SU-DHL-6 (cell line): ENCODE measurements at regions not wholly inside any gene's neighbourhood (a gene's known extent, or its start where the extent isn't known, plus 50 kb on each side); places are given as distances from the start of the nearest gene placed in this dataset.

Experiments used
- H2AFZ ChIP-seq: fragments of 200-600 bp; sonication (generic); 2 replicates; pipeline ENCODE4 v1.6.1; 2014; ENCODE audit warnings: low read depth, mild to moderate bottlenecking, moderate library complexity, mixed read lengths, antibody characterized with exemption, low read length; ENCODE audit not compliant: severe bottlenecking
- H3F3A ChIP-seq: fragments of 200-600 bp; shearing (Covaris generic); 2 replicates; pipeline ENCODE4 v1.6.0; 2016; ENCODE audit warnings: antibody characterized with exemption, mild to moderate bottlenecking; ENCODE audit not compliant: insufficient read depth
- H3K27ac ChIP-seq: fragments of 200-600 bp; sonication (generic); 2 replicates; pipeline ENCODE4 v1.5.1; 2016; ENCODE audit warnings: low read depth, mild to moderate bottlenecking, low read length, moderate library complexity, mixed read lengths
- H3K27me3 ChIP-seq: fragments of 200-600 bp; sonication (generic), shearing (Covaris generic); 2 replicates; pipeline ENCODE4 v1.6.0; 2014; ENCODE audit warnings: mild to moderate bottlenecking, low read length
- H3K36me3 ChIP-seq: fragments of 200-600 bp; sonication (generic); 2 replicates; pipeline ENCODE4 v1.6.1; 2014; ENCODE audit warnings: mild to moderate bottlenecking, low read length, mixed read lengths
- H3K4me2 ChIP-seq: fragments of 300-600, 200-600 bp; shearing (Covaris generic), sonication (generic); 2 replicates; pipeline ENCODE4 v1.6.0; 2014; ENCODE audit warnings: low read length, low read depth, mild to moderate bottlenecking; ENCODE audit not compliant: poor library complexity, severe bottlenecking
- H3K4me3 ChIP-seq: fragments of 200-600 bp; sonication (generic); 2 replicates; pipeline ENCODE4 v1.5.1; 2014; ENCODE audit warnings: antibody characterized with exemption, low read length, mild to moderate bottlenecking, mixed read lengths; ENCODE audit not compliant: insufficient read depth, poor library complexity, severe bottlenecking
- H3K79me2 ChIP-seq: fragments of 200-600 bp; sonication (generic); 2 replicates; pipeline ENCODE4 v1.6.1; 2014; ENCODE audit warnings: mild to moderate bottlenecking, low read length, moderate library complexity; ENCODE audit not compliant: insufficient read depth
- H3K9ac ChIP-seq: fragments of 200-600 bp; sonication (generic); 2 replicates; pipeline ENCODE4 v1.7.0; 2014; ENCODE audit warnings: mild to moderate bottlenecking, low read length
- H3K9me2 ChIP-seq: fragments of 200-600 bp; sonication (generic); replicated peaks from 2 replicates; pipeline ENCODE4 v1.6.1; 2014; ENCODE audit warnings: low read length; ENCODE audit not compliant: insufficient read depth
- H3K9me3 ChIP-seq: fragments of 200-600 bp; sonication (generic); 2 replicates; pipeline ENCODE4 v1.6.1; 2014; ENCODE audit warnings: low read length, mixed read lengths; ENCODE audit not compliant: insufficient read depth
- H4K20me1 ChIP-seq: fragments of 200-600 bp; sonication (generic); 2 replicates; pipeline ENCODE4 v1.6.1; 2014; ENCODE audit warnings: low read depth, mild to moderate bottlenecking, antibody characterized with exemption, low read length, moderate library complexity, mixed read lengths
- EZH2phosphoT487 ChIP-seq: fragments of 200-600 bp; sonication (generic), shearing (Covaris generic); conservative IDR thresholded peaks from 2 replicates; pipeline ENCODE4 v1.6.1; 2018; ENCODE audit warnings: mild to moderate bottlenecking, antibody characterized with exemption, low read length, moderate library complexity, mixed read lengths
- TF ChIP-seq, protein P1 (sequence below): fragments of 200-600 bp; sonication (generic); IDR thresholded peaks from one replicate; pipeline ENCODE4 v1.5.1; 2017; ENCODE audit warnings: antibody characterized with exemption, mild to moderate bottlenecking, low read length, moderate library complexity; ENCODE audit not compliant: insufficient read depth, poor library complexity, severe bottlenecking

GRCh38 chr4:34309383-34309906 lies 1934.9 kb downstream of the ARAP2 start:
- no peak overlapping the region for H3K27ac ChIP-seq
- H3K9ac ChIP-seq = no peak overlapping the region
- no peaks in the 10 kb centered on the region for H3F3A ChIP-seq
- H3K9me2 ChIP-seq = no peaks in the 10 kb centered on the region
- H3K27me3 ChIP-seq = no peaks in the 10 kb centered on the region
- TF ChIP-seq, protein P1, sequence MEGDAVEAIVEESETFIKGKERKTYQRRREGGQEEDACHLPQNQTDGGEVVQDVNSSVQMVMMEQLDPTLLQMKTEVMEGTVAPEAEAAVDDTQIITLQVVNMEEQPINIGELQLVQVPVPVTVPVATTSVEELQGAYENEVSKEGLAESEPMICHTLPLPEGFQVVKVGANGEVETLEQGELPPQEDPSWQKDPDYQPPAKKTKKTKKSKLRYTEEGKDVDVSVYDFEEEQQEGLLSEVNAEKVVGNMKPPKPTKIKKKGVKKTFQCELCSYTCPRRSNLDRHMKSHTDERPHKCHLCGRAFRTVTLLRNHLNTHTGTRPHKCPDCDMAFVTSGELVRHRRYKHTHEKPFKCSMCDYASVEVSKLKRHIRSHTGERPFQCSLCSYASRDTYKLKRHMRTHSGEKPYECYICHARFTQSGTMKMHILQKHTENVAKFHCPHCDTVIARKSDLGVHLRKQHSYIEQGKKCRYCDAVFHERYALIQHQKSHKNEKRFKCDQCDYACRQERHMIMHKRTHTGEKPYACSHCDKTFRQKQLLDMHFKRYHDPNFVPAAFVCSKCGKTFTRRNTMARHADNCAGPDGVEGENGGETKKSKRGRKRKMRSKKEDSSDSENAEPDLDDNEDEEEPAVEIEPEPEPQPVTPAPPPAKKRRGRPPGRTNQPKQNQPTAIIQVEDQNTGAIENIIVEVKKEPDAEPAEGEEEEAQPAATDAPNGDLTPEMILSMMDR = no peak
- no peak overlapping the region for H3K4me3 ChIP-seq
- no peaks in the 10 kb centered on the region for H3K79me2 ChIP-seq
- no peaks in the 10 kb centered on the region for H3K9me3 ChIP-seq
- H3K4me2 ChIP-seq = no peak overlapping the region
- H3K36me3 ChIP-seq = no peaks in the 10 kb centered on the region
- no peaks in the 10 kb centered on the region for H4K20me1 ChIP-seq
- H2AFZ ChIP-seq = no peak overlapping the region

GRCh38 chr4:34318773-34319172 lies 1925.5 kb downstream of the ARAP2 start:
- H3K27me3 ChIP-seq = no peaks in the 10 kb centered on the region

DNA sequence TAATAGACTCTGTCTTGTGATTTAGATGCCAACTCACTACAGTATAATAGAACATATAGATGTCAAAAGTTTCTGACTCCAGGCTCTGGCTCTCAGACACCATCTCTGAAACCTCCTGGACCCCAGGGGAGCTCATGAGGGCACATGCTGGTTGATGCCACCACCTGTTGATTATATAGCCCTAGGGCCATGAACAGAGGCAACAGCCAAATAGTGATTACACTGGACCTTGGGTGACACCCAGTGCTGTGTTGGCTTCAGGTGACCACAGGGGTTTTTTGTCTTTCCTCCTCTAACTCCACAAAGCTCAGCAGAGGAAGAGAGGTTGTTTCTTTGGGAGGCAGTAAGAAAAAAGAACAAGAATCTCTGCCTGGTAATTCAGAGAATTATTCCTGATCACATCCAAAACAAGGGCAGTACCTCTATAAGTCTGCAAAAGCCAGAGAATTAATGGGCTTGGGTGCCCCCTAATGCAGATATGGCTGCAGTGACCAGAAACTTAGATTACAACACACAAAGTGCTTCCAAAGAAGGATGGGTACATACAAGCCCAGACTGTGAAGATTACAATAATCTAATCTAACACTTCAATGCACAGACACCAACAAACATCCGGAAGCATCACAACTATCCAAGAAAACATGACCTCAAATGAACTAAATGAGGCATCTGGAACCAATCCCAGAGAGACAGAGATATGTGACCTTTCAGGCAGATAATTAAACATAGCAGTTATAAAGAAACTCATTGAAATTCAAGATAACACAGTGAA lies 1920.6 kb downstream of the ARAP2 start:
- Histone ChIP-seq H3K9ac (no peak overlapping the region), H3K79me2 (no peaks in the 10 kb centered on the region), H3K36me3 (no peaks in the 10 kb centered on the region), H3K9me3 (no peaks in the 10 kb centered on the region), H3K4me2 (no peak overlapping the region), H3K27me3 (no peaks in the 10 kb centered on the region), H3K27ac (no peak overlapping the region), H2AFZ (no peak overlapping the region), H3K9me2 (no peaks in the 10 kb centered on the region), H3K4me3 (no peak overlapping the region), H3F3A (no peaks in the 10 kb centered on the region), H4K20me1 (no peaks in the 10 kb centered on the region)
- TF ChIP-seq, protein P1 = no peak
- no peak for TF ChIP-seq EZH2phosphoT487

More at GRCh38 chr4:34318773-34319172, 1925.5 kb downstream of the ARAP2 start:
- Histone ChIP-seq H2AFZ (peak overlapping the region; percentile 95), H3K4me3 (no peak overlapping the region), H3K9me2 (no peaks in the 10 kb centered on the region), H4K20me1 (no peaks in the 10 kb centered on the region), H3F3A (no peaks in the 10 kb centered on the region), H3K9me3 (no peaks in the 10 kb centered on the region), H3K79me2 (no peaks in the 10 kb centered on the region), H3K27ac (no peak overlapping the region), H3K9ac (no peak overlapping the region), H3K4me2 (no peak overlapping the region), H3K36me3 (no peaks in the 10 kb centered on the region)
- TF ChIP-seq, protein P1 = no peak
- TF ChIP-seq EZH2phosphoT487 = no peak
